GM23338 (cell line): ENCODE measurements at regions not wholly inside any gene's neighbourhood (a gene's known extent, or its start where the extent isn't known, plus 50 kb on each side); places are given as distances from the start of the nearest gene placed in this dataset.

Source experiments
- ATAC-seq: fragments of 200-7000 bp; cut with Tn5 transposase; 3 replicates; pipeline ENCODE4 v1.9.1; 2020
- DNase-seq: peaks from one replicate; pipeline ENCODE4 v3.0.0-alpha.2; 2015; ENCODE audit warnings: low spot score
- H2AFZ ChIP-seq: fragments of 200-600 bp; sonication (generic); 2 replicates; pipeline ENCODE4 v1.8.0; 2016; ENCODE audit warnings: antibody characterized with exemption, mild to moderate bottlenecking, moderate library complexity
- H3F3A ChIP-seq: fragments of 200-600 bp; sonication (generic); replicated peaks from 2 replicates; pipeline ENCODE4 v1.8.0; 2017; ENCODE audit warnings: antibody characterized with exemption, mixed run types, low read depth
- H3K27ac ChIP-seq: fragments of 200-600 bp; sonication (generic); 2 replicates; pipeline ENCODE4 v1.6.1; 2016; ENCODE audit warnings: low read depth
- H3K27me3 ChIP-seq: fragments of 200-600 bp; sonication (generic); 2 replicates; pipeline ENCODE4 v1.8.0; 2016; ENCODE audit warnings: mild to moderate bottlenecking, mixed run types, moderate library complexity; ENCODE audit not compliant: insufficient read depth
- H3K36me3 ChIP-seq: fragments of 200-600 bp; sonication (generic); 2 replicates; pipeline ENCODE4 v1.8.0; 2016; ENCODE audit warnings: mild to moderate bottlenecking; ENCODE audit not compliant: insufficient read depth
- H3K4me1 ChIP-seq: fragments of 200-600 bp; sonication (generic); 2 replicates; pipeline ENCODE4 v1.8.0; 2016; ENCODE audit warnings: mild to moderate bottlenecking, moderate library complexity; ENCODE audit not compliant: insufficient read depth
- H3K4me2 ChIP-seq: fragments of 200-600 bp; sonication (generic); 2 replicates; pipeline ENCODE4 v1.7.1; 2017; ENCODE audit warnings: mixed run types
- H3K4me3 ChIP-seq: fragments of 200-600 bp; sonication (generic); 2 replicates; pipeline ENCODE4 v1.6.1; 2016; ENCODE audit warnings: mixed run types
- H3K79me2 ChIP-seq: fragments of 200-600 bp; sonication (generic); replicated peaks from 2 replicates; pipeline ENCODE4 v1.8.0; 2017; ENCODE audit warnings: mild to moderate bottlenecking; ENCODE audit not compliant: insufficient read depth
- H3K9me2 ChIP-seq: fragments of 200-600 bp; sonication (generic); 2 replicates; pipeline ENCODE4 v1.8.0; 2017; ENCODE audit not compliant: insufficient read depth
- H4K20me1 ChIP-seq: fragments of 200-600 bp; sonication (generic); replicated peaks from 2 replicates; pipeline ENCODE4 v1.8.0; 2017; ENCODE audit warnings: mild to moderate bottlenecking; ENCODE audit not compliant: insufficient read depth
- H3K27ac Mint-ChIP-seq: 2 replicates; pipeline ENCODE4 v1.8.0; 2020; ENCODE audit warnings: inconsistent platforms, mild to moderate bottlenecking, moderate library complexity, mixed read lengths
- H3K27me3 Mint-ChIP-seq: 3 replicates; pipeline ENCODE4 v1.8.0; 2022; ENCODE audit warnings: low read depth, mild to moderate bottlenecking, moderate library complexity, mixed read lengths, inconsistent platforms; ENCODE audit not compliant: insufficient read depth, poor library complexity
- H3K36me3 Mint-ChIP-seq: 3 replicates; pipeline ENCODE4 v1.8.0; 2021; ENCODE audit warnings: low read depth, mild to moderate bottlenecking, inconsistent platforms, moderate library complexity, mixed read lengths
- H3K4me1 Mint-ChIP-seq: 3 replicates; pipeline ENCODE4 v1.8.0; 2020; ENCODE audit warnings: mild to moderate bottlenecking, inconsistent platforms, mixed read lengths
- H3K4me3 Mint-ChIP-seq: 3 replicates; pipeline ENCODE4 v1.8.0; 2021; ENCODE audit warnings: moderate library complexity, mild to moderate bottlenecking, inconsistent platforms, mixed read lengths
- H3K9me3 Mint-ChIP-seq: 3 replicates; pipeline ENCODE4 v1.8.0; 2020; ENCODE audit warnings: moderate library complexity, mild to moderate bottlenecking, inconsistent platforms, mixed read lengths
- CREB1 ChIP-seq: fragments of 250-450 bp; sonication (Bioruptor Pico); IDR thresholded peaks from 2 replicates; pipeline ENCODE4 v1.5.0; 2020; ENCODE audit warnings: low read depth, mild to moderate bottlenecking, moderate library complexity
- CTCF ChIP-seq, 2 experiments: fragments of 200-600 bp in 1 of 2; sonication (generic) in 1 of 2; conservative IDR thresholded peaks; 2 replicates each; pipeline versions ENCODE4 v1.5.1 to v1.6.1; 2016 to 2017; ENCODE audit warnings: antibody characterized with exemption in 2 of 2, low read depth in 2 of 2, mild to moderate bottlenecking in 2 of 2, moderate library complexity in 1 of 2
- ETS1 ChIP-seq: IDR thresholded peaks from 2 replicates; pipeline ENCODE4 v1.6.1; 2016; ENCODE audit warnings: antibody characterized with exemption
- EZH2 ChIP-seq: fragments of 200-600 bp; sonication (generic); IDR thresholded peaks from one replicate; pipeline ENCODE4 v1.8.0; 2017; ENCODE audit warnings: antibody characterized with exemption, mild to moderate bottlenecking, low read depth; ENCODE audit not compliant: unreplicated experiment
- EZH2phosphoT487 ChIP-seq: fragments of 200-600 bp; sonication (generic); IDR thresholded peaks from one replicate; pipeline ENCODE4 v1.8.1; 2018; ENCODE audit warnings: antibody characterized with exemption; ENCODE audit not compliant: unreplicated experiment
- JUNB ChIP-seq: IDR thresholded peaks from one replicate; pipeline ENCODE4 v1.6.1; 2016; ENCODE audit warnings: antibody characterized with exemption; ENCODE audit not compliant: unreplicated experiment
- STAT1 ChIP-seq: IDR thresholded peaks from one replicate; pipeline ENCODE4 v1.6.1; 2016; ENCODE audit warnings: antibody characterized with exemption; ENCODE audit not compliant: unreplicated experiment
- ZNF114 ChIP-seq: fragments of 250-450 bp; sonication (Bioruptor Pico); IDR thresholded peaks from 2 replicates; pipeline ENCODE4 v1.5.0; 2020; ENCODE audit warnings: mild to moderate bottlenecking, moderate library complexity
- ZNF331 ChIP-seq: fragments of 250-450 bp; sonication (Bioruptor Pico); IDR thresholded peaks from 2 replicates; pipeline ENCODE4 v1.5.0; 2020; ENCODE audit warnings: low read depth, mild to moderate bottlenecking, moderate library complexity
- TF ChIP-seq, protein P1 (sequence below): fragments of 250-450 bp; sonication (Bioruptor Pico); IDR thresholded peaks from 2 replicates; pipeline ENCODE4 v1.5.0; 2020; ENCODE audit warnings: mild to moderate bottlenecking, moderate library complexity

GRCh38 chr12:34107016-34107415 lies 84.7 kb downstream of the ALG10 start (continued):
- TF ChIP-seq EZH2 (no peak), CTCF (conservative IDR thresholded peaks at IDR 0.05; ENCODE audit: low read depth in 2 of 2) (no peak), STAT1 (no peak), EZH2phosphoT487 (no peak), CREB1 (no peak), ETS1 (no peak)

DNA sequence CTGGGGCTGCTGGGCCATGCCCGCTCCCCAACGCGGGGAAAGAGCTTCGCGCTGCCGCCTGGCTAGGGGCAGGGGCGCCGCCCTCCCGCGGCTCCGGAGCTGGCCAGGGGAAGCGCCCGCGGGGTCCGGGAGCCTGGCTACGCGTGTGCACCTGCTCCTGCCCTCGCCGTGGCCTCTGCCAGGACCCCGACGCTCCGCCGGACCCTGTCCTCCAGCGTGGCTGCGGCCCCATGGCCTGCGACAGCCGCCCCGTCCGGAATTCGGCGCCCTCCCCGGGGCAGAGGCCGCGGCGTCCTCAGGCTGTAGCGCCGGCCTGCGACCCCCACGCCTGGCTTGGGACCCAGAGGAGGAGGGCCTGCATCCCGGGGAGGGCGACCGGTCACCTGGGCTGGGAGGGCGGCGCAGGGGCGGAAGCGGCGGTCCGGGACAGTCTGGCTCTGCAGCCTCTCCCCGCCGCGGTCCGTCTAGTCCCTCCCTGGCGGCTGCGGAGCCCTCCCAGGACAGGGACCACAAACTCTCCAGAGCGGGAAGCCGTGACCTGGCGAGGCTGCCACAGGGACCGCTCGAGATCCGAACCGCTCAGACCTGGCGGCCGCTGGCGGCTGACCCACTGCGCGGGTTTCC lies 85.6 kb downstream of the ALG10 start:
- Histone ChIP-seq H4K20me1 (no peaks in the 10 kb centered on the region), H2AFZ (peak overlapping the region; percentile 63; the same call in 1 of the 2 replicates), H3F3A (no peaks in the 10 kb centered on the region), H3K4me3 (peak overlapping the region; percentile 52), H3K4me1 (no peaks in the 10 kb centered on the region), H3K9me2 (no peaks in the 10 kb centered on the region), H3K79me2 (no peaks in the 10 kb centered on the region), H3K36me3 (no peaks in the 10 kb centered on the region), H3K27ac (no peak overlapping the region), H3K27me3 (peaks cover 25% of the 10 kb centered on the region), H3K4me2 (peak overlapping the region; percentile 65; the same call in 1 of the 2 replicates)
- Mint-ChIP-seq H3K27me3 (no peaks in the 10 kb centered on the region), H3K27ac (no peak overlapping the region), H3K4me3 (no peak overlapping the region), H3K4me1 (no peaks in the 10 kb centered on the region), H3K9me3 (peaks cover 79% of the 10 kb centered on the region), H3K36me3 (peaks cover 27% of the 10 kb centered on the region)
- ATAC-seq (peak; percentile 59), DNase-seq (peak; percentile 30)
- no peak for TF ChIP-seq CTCF (conservative IDR thresholded peaks at IDR 0.05; ENCODE audit: low read depth in 2 of 2)
- no peak for TF ChIP-seq ZNF331 (CRISPR knock-in tag)
- TF ChIP-seq, protein P1, sequence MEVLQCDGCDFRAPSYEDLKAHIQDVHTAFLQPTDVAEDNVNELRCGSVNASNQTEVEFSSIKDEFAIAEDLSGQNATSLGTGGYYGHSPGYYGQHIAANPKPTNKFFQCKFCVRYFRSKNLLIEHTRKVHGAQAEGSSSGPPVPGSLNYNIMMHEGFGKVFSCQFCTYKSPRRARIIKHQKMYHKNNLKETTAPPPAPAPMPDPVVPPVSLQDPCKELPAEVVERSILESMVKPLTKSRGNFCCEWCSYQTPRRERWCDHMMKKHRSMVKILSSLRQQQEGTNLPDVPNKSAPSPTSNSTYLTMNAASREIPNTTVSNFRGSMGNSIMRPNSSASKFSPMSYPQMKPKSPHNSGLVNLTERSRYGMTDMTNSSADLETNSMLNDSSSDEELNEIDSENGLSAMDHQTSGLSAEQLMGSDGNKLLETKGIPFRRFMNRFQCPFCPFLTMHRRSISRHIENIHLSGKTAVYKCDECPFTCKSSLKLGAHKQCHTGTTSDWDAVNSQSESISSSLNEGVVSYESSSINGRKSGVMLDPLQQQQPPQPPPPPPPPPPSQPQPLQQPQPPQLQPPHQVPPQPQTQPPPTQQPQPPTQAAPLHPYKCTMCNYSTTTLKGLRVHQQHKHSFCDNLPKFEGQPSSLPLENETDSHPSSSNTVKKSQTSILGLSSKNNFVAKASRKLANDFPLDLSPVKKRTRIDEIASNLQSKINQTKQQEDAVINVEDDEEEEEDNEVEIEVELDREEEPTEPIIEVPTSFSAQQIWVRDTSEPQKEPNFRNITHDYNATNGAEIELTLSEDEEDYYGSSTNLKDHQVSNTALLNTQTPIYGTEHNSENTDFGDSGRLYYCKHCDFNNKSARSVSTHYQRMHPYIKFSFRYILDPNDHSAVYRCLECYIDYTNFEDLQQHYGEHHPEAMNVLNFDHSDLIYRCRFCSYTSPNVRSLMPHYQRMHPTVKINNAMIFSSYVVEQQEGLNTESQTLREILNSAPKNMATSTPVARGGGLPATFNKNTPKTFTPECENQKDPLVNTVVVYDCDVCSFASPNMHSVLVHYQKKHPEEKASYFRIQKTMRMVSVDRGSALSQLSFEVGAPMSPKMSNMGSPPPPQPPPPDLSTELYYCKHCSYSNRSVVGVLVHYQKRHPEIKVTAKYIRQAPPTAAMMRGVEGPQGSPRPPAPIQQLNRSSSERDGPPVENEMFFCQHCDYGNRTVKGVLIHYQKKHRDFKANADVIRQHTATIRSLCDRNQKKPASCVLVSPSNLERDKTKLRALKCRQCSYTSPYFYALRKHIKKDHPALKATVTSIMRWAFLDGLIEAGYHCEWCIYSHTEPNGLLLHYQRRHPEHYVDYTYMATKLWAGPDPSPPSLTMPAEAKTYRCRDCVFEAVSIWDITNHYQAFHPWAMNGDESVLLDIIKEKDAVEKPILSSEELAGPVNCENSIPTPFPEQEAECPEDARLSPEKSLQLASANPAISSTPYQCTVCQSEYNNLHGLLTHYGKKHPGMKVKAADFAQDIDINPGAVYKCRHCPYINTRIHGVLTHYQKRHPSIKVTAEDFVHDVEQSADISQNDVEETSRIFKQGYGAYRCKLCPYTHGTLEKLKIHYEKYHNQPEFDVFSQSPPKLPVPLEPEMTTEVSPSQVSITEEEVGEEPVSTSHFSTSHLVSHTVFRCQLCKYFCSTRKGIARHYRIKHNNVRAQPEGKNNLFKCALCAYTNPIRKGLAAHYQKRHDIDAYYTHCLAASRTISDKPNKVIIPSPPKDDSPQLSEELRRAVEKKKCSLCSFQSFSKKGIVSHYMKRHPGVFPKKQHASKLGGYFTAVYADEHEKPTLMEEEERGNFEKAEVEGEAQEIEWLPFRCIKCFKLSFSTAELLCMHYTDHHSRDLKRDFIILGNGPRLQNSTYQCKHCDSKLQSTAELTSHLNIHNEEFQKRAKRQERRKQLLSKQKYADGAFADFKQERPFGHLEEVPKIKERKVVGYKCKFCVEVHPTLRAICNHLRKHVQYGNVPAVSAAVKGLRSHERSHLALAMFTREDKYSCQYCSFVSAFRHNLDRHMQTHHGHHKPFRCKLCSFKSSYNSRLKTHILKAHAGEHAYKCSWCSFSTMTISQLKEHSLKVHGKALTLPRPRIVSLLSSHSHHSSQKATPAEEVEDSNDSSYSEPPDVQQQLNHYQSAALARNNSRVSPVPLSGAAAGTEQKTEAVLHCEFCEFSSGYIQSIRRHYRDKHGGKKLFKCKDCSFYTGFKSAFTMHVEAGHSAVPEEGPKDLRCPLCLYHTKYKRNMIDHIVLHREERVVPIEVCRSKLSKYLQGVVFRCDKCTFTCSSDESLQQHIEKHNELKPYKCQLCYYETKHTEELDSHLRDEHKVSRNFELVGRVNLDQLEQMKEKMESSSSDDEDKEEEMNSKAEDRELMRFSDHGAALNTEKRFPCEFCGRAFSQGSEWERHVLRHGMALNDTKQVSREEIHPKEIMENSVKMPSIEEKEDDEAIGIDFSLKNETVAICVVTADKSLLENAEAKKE (CRISPR knock-in tag) = no peak
- no peak for TF ChIP-seq ZNF114 (CRISPR knock-in tag)
- no peak for TF ChIP-seq JUNB
- TF ChIP-seq STAT1 = no peak
- no peak for TF ChIP-seq EZH2
- no peak for TF ChIP-seq EZH2phosphoT487
- TF ChIP-seq ETS1 = no peak
